ENCODE measurements at regions not wholly inside any gene's neighbourhood (a gene's known extent, or its start where the extent isn't known, plus 50 kb on each side); places are given as distances from the start of the nearest gene placed in this dataset.

GRCh38 chr2:215765729-215766360 lies 247.5 kb downstream of the MREG start:
- no peak for DNase-seq

GRCh38 chr2:215764441-215765048 lies 248.8 kb downstream of the MREG start:
- no peak for DNase-seq

- no peak for DNase-seq
Observed at GRCh38 chr2:215760557-215760956, 252.8 kb downstream of the MREG start.

- no peak for DNase-seq
Observed at GRCh38 chr2:215760091-215760490, 253.3 kb downstream of the MREG start.

GRCh38 chr2:215758691-215759090 lies 254.7 kb downstream of the MREG start:
- DNase-seq: no peak

GRCh38 chr2:215756346-215756730 lies 257.0 kb downstream of the MREG start:
- no peak for DNase-seq

- DNase-seq: no peak
Observed at GRCh38 chr2:215755641-215756345, 257.6 kb downstream of the MREG start.

GRCh38 chr2:215754546-215754945 lies 258.8 kb downstream of the MREG start:
- DNase-seq: no peak

- no peak for DNase-seq
Observed at GRCh38 chr2:215753808-215754207, 259.5 kb downstream of the MREG start.

GRCh38 chr2:215752991-215753390 lies 260.4 kb downstream of the MREG start:
- DNase-seq: no peak

GRCh38 chr2:215752436-215752835 lies 260.9 kb downstream of the MREG start:
- DNase-seq: no peak

GRCh38 chr2:215751911-215752272 lies 261.5 kb downstream of the MREG start:
- no peak for DNase-seq

GRCh38 chr2:215751200-215751910 lies 262.0 kb downstream of the MREG start:
- no peak for DNase-seq

GRCh38 chr2:215750763-215751162 lies 262.6 kb downstream of the MREG start:
- DNase-seq: no peak

- no peak for DNase-seq
Observed at GRCh38 chr2:215749092-215749957, 264.0 kb downstream of the MREG start.

GRCh38 chr2:215748446-215748845 lies 264.9 kb downstream of the MREG start:
- no peak for DNase-seq

- no peak for DNase-seq
Observed at GRCh38 chr2:215746887-215747615, 266.3 kb downstream of the MREG start.

- DNase-seq: peak; percentile 71
Observed at GRCh38 chr2:215746226-215746886, 267.0 kb downstream of the MREG start.

GRCh38 chr2:215745331-215745730 lies 268.0 kb downstream of the MREG start:
- DNase-seq: peak; percentile 48

GRCh38 chr2:215744514-215744913 lies 268.8 kb downstream of the MREG start:
- no peak for DNase-seq

GRCh38 chr2:215743066-215743465 lies 270.3 kb downstream of the MREG start:
- DNase-seq: no peak

All from stimulated activated CD4-positive, alpha-beta T cell treated with anti-CD3 and anti-CD28 coated beads, Interleukin-1b, Interleukin-23, amount 100 ng/mL, for 48 hours (primary cell).